SH-SY5Y (cell line): ENCODE measurements at regions not wholly inside any gene's neighbourhood (a gene's known extent, or its start where the extent isn't known, plus 50 kb on each side); places are given as distances from the start of the nearest gene placed in this dataset.

ENCODE experiments used
- GATA2 ChIP-seq: IDR thresholded peaks from 2 replicates; pipeline ENCODE4 v1.6.1; 2011; ENCODE audit warnings: mild to moderate bottlenecking, low read depth, low read length
- GATA3 ChIP-seq: IDR thresholded peaks from 2 replicates; pipeline ENCODE4 v1.6.1; 2011; ENCODE audit warnings: low read depth, mild to moderate bottlenecking, low read length, moderate library complexity

GRCh38 chr9:13791816-13792215 is 512.3 kb upstream of the MPDZ start:
- TF ChIP-seq GATA2: no peak
- no peak for TF ChIP-seq GATA3
